ENCODE measurements at regions not wholly inside any gene's neighbourhood (a gene's known extent, or its start where the extent isn't known, plus 50 kb on each side); places are given as distances from the start of the nearest gene placed in this dataset.

DNA sequence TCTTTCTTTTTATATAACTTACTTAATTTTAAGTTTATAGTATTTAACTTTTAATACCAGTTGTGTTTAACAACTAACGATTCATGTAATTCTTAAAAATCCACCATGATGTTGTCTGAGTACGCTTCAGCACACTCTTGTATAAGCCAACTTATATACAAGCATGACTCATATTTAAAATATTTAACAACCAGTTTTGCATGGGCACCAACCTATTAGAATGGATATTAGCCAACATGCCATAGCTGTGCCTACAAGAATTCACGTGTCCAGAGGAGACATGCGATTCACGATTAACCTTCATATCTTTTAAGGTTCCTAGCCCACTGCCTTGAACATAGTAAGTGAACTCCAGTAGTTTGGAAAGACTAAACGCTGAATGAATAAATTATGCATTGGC is 1023.2 kb downstream of the TBL1XR1 start:
- Mint-ChIP-seq H3K4me1 (peaks cover 23 to 26% of the 10 kb centered on the region in 2 experiments), H3K9me3 (no peaks in the 10 kb centered on the region), H3K27ac (no peak overlapping the region), H3K27me3 (ENCODE audit: low read depth) (no peaks in the 10 kb centered on the region), H3K4me3 (no peak overlapping the region), H3K36me3 (ENCODE audit: insufficient read depth in 1 of 3, low read depth in 3 of 3) (no peaks in the 10 kb centered on the region)
- Histone ChIP-seq H2BK5ac (ENCODE audit: insufficient read length, low read length) (no peak overlapping the region), H3K27ac (ENCODE audit: insufficient read length, low read depth, low read length) (no peak overlapping the region), H3K9ac (ENCODE audit: extremely low read depth, insufficient read length, low read length) (no peak overlapping the region), H3K23me2 (ENCODE audit: insufficient read length, low read depth, low read length, poor library complexity, severe bottlenecking) (no peaks in the 10 kb centered on the region), H3K4ac (ENCODE audit: low read depth, low read length) (no peak overlapping the region), H3K18ac (ENCODE audit: insufficient read length, low read depth, low read length) (no peak overlapping the region), H2BK20ac (ENCODE audit: low read depth, low read length, poor library complexity, severe bottlenecking) (no peak overlapping the region), H2BK15ac (ENCODE audit: low read depth, low read length) (no peak overlapping the region), H4K20me1 (ENCODE audit: control insufficient read depth, insufficient read depth, insufficient read length) (no peaks in the 10 kb centered on the region), H3K23ac (ENCODE audit: insufficient read length, low read depth, low read length) (no peak overlapping the region), H3K56ac (ENCODE audit: insufficient read length, low read depth, low read length) (no peak overlapping the region), H3K79me1 (ENCODE audit: insufficient read depth, low read depth, low read length, poor library complexity, severe bottlenecking) (no peaks in the 10 kb centered on the region), H4K91ac (ENCODE audit: insufficient read length, low read depth, low read length) (no peak overlapping the region), H3K9me3 (ENCODE audit: control insufficient read depth, low read depth, low read length) (no peaks in the 10 kb centered on the region), H4K8ac (replicated peaks; ENCODE audit: insufficient read length, low read depth, low read length) (no peak overlapping the region), H3K14ac (ENCODE audit: insufficient read depth, low read length) (no peak overlapping the region), H3K27me3 (ENCODE audit: insufficient read depth, low read length) (no peaks in the 10 kb centered on the region), H2AK5ac (ENCODE audit: insufficient read length, low read length) (no peak overlapping the region), H3K79me2 (ENCODE audit: insufficient read depth, low read length) (no peaks in the 10 kb centered on the region), H2BK120ac (ENCODE audit: low read depth, low read length, poor library complexity, severe bottlenecking) (no peak overlapping the region), H2AFZ (ENCODE audit: low read length) (no peak overlapping the region), H4K5ac (ENCODE audit: insufficient read length, low read depth, low read length) (no peak overlapping the region), H2BK12ac (ENCODE audit: insufficient read length, low read depth, low read length) (no peak overlapping the region), H3K4me2 (ENCODE audit: insufficient read depth, insufficient read length, low read length) (no peak overlapping the region), H3K4me1 (ENCODE audit: insufficient read depth, low read length) (no peaks in the 10 kb centered on the region; the same call in 1 of the 2 replicates), H3T11ph (ENCODE audit: low read length) (no peak overlapping the region)
- no peak for DNase-seq
- WGBS (ENCODE audit: extremely low coverage, insufficient read length, low lambda C conversion rate), result no CpG with 5 or more reads among the region's 6 CpGs
- TF ChIP-seq CTCF (conservative IDR thresholded peaks at IDR 0.05), result no peak

Data from H9 (cell line).